GM13977 (cell line): ENCODE measurements at regions not wholly inside any gene's neighbourhood (a gene's known extent, or its start where the extent isn't known, plus 50 kb on each side); places are given as distances from the start of the nearest gene placed in this dataset.

Experiments used
- DNase-seq: peaks from one replicate; pipeline ENCODE4 v3.0.0; 2012; ENCODE audit warnings: low spot score
- in situ Hi-C: fragments of 300-500 bp; cut with MboI; formaldehyde crosslinking; loops from one replicate; pipeline ENCODE4 v1.12.0; 2022; ENCODE audit warnings: low sequenced_read_pairs, low pct_unique_long_range_greater_than_20kb, mixed read lengths, inconsistent platforms; ENCODE audit not compliant: unreplicated experiment
- TF ChIP-seq, protein P1 (sequence below): IDR thresholded peaks from 2 replicates; pipeline ENCODE4 v1.5.1; 2012; ENCODE audit warnings: mild to moderate bottlenecking, control low read depth; ENCODE audit not compliant: insufficient read depth; ENCODE audit errors: extremely low read depth, missing control alignments

DNA sequence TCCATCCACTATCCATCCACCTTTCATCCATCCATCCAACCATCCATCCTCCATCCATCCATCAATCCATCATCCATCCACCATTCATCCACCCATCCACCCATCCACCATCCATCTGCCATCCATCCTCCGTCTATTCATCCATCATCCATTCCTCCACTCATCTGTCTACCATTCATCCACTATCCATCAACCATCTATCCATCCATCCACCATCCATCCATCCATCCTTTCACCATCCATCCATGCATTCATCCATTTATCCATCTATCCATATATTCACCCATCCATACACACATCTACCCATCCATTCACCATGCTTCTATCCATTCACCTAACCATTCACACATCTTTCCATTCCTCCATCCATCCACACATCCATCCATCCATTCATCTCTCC is 207.0 kb upstream of the CDH4 start:
- DNase-seq, result no peak
- in situ Hi-C loops, result no loop called here
- TF ChIP-seq, protein P1, sequence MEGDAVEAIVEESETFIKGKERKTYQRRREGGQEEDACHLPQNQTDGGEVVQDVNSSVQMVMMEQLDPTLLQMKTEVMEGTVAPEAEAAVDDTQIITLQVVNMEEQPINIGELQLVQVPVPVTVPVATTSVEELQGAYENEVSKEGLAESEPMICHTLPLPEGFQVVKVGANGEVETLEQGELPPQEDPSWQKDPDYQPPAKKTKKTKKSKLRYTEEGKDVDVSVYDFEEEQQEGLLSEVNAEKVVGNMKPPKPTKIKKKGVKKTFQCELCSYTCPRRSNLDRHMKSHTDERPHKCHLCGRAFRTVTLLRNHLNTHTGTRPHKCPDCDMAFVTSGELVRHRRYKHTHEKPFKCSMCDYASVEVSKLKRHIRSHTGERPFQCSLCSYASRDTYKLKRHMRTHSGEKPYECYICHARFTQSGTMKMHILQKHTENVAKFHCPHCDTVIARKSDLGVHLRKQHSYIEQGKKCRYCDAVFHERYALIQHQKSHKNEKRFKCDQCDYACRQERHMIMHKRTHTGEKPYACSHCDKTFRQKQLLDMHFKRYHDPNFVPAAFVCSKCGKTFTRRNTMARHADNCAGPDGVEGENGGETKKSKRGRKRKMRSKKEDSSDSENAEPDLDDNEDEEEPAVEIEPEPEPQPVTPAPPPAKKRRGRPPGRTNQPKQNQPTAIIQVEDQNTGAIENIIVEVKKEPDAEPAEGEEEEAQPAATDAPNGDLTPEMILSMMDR, result no peak

DNA sequence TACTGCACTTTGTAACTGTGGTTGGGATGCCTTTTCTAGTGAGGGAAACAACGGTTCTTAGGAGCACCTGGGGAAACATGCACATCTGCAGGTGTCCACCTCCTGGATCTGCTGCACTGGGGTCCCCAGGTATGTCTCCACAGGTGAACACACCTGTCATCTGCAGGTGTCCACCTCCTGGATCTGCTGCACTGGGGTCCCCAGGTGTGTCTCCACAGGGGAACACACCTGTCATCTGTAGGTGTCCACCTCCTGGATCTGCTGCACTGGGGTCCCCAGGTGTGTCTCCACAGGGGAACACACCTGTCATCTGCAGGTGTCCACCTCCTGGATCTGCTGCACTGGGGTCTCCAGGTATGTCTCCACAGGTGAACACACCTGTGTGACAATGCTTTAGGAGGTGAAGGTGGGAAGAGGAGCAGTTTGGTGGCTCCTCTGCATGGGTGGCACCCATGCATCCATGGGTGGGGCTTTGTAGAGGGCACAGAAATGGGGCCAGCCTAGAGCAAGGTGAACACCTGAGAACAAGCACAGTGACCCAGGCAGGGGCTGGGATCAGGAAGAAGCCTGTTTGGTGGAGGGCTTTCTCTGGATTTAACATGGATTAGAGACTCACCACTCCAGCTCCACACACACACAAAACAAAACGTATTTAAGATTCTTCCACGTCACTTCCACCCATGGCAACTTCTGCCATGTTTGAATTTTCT is 206.0 kb upstream of the CDH4 start:
- in situ Hi-C loops, result no loop called here
- TF ChIP-seq, protein P1, result no peak

DNA sequence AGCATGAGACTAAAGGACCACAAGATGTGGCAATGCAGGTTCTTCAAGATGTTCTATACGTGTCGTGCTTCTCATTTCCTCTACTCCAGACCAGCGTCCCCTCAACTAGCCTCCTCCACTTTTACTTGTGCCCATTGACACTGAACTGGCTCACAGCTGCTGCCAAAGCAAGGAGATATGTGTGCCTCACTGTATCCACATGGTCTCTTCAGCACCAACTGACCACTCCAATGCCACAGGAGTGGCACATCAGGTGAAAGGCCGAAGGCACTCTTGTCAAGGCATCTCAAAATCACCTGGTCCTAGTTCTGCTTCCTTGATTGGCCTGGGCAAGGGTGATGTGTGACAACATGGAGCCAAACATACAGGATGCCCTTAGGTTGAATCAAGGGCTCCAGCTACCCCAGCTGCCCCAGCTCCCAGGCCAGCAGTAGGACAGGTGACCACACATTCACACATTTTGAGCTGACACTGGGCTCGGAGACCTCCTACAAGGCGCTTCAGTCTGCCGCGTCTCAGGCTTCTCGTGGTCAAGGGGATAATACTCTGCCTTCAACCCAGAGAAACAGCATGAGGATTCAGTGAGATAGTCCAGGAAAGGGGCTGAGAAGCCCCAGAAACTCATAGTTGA is 205.2 kb upstream of the CDH4 start:
- TF ChIP-seq, protein P1, result no peak
- no peak for DNase-seq
- in situ Hi-C loops, result no loop called here

More for the DNA sequence above, 206.0 kb upstream of the CDH4 start:
- no peak for DNase-seq

DNA sequence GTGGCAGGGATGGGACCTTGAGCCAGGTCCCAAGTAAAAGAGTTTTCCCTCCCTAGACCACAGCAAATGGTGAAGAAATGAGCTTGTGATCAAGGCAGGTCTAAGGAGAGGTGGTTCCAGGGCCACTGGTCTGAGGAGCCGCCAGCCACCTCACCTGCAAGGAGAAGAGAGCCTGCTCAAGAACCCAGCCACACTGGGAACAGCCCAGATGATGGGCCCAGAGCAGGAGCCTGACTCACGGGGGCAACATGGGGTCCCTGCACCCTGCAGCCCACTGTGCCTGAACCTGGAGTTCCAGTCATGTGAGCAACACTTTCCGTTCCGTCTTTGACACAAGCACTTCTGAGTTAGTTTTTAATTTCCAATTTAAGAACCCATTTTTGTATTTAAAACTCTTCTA is 204.5 kb upstream of the CDH4 start:
- DNase-seq, result no peak
- TF ChIP-seq, protein P1, result no peak
- in situ Hi-C loops, result no loop called here

DNA sequence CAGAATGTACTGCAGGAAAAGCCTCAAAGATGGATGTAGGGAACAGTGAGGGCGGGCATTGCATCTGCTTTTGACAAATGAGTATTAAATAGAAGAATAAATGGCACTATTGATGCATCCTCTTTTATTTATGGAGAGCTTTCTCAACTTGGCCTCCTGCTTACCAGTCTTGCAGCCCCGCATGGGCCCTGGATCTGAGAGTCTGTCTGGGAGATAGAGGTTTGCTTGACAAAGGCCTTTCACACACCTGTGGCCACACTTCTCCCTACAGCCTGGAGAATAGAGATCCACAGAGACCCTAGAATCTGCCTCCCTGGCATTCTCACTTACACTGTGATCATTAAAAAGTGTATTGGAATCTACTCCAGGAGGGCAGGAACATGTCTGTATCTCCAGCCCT is 203.8 kb upstream of the CDH4 start:
- TF ChIP-seq, protein P1, result no peak
- DNase-seq, result no peak
- in situ Hi-C loops, result no loop called here

DNA sequence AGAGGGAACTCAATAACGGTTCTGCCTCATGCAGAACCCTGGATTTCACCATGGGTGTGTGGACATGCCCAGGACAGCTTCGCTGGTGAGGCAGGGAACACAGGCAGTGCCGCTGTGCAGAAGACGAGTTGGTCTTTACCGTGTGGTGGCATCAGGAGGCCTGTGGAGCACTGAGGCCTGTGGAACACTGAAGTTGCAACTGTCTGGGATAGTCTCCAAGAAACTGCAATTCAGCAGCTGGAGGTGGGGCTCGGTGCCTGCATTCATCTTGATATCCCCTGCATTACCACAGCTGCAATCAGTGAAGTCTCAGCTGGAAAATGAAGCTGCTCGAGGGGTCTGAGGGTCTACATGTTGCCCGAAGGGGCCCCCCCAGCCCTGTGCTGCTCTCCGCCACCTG is 202.4 kb upstream of the CDH4 start:
- in situ Hi-C loops, result no loop called here
- TF ChIP-seq, protein P1, result no peak
- no peak for DNase-seq
